TTC549 (cell line): ENCODE measurements at regions not wholly inside any gene's neighbourhood (a gene's known extent, or its start where the extent isn't known, plus 50 kb on each side); places are given as distances from the start of the nearest gene placed in this dataset.
"Not testable (repeated sequence)": the region's sequence is repeated elsewhere in the genome, so short reads cannot be mapped to it uniquely, and the experiment has no call there.

Experiments
- FAIRE-seq: peaks from 2 replicates; lab custom pipeline; 2012; peaks lifted over from hg19 to GRCh38; lab: Jason Lieb, UNC

DNA sequence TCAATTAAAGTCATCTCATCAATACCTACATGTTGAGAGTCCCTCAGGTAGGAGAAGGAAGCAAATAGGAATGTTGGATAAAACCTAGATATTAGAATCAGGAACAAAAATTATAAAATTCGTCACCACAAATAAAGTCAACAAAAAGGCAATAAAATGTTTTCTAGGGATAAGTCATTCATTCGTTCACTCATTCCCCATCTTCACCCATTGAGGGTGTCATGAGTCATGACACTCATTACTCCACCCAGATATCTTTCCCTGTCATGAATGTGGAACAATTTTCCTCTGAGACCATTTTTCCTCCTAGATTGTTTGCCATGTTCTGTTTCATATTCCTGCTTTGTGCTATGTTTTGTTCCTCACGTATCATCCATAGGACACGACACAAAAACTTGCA, 50.9 kb upstream of the OLIG3 start:
- FAIRE-seq, result no peak

DNA sequence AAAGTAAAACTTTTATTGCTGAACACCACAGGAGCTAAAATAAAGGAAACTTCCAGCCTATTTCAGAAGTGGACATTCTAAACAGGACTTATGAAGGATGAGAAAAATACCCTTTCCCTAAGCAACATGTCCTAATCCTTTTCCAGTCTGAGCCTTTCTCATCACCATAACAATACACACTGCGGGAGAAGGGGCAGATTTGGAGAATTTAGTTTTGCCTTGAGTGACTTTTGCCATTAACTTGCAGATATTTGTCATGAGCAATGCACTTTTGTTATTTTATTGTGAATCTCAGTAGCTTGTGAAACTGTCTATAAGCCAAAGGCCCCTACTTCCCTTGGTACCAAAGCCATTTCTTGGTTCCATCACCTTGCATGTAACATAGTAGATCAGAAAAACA, 53.0 kb upstream of the OLIG3 start:
- no peak for FAIRE-seq

DNA sequence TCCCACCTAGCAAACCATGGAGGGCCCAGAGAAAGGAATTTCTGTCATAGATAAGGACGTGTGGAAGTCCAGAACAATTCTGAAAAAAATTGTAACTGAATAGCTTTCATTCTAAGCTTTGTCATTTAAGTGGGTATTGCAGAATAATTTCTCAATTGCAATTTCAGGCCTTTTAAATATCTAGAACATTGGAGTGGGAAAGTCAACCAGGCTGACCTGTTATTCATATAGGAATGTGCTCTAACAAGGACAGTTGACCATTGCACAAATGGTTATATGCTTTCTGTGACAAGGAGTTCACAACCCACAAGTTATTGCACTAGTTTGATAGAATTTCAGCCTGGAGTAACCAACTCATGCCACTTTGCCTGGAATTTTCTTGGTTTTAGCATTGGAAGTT, 53.4 kb upstream of the OLIG3 start:
- no peak for FAIRE-seq

DNA sequence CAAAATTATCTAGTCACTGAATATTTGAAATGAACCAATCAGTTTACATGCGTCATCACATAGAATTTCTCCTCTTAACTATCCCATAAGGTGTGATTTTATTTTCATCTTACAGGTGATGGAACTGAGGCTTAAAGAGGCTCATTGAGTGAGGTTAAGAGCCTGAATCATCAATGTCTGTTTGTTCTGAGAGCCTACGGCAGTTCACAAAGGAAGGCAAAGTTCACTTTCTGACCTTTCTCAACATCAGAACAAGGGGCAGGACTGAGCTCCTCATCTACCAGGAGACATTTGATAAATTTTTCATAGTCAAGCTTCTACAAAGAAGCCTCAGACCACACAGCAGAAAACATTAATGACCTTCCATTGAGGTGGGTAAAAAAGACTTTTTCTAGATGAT, 54.9 kb upstream of the OLIG3 start:
- no peak for FAIRE-seq

DNA sequence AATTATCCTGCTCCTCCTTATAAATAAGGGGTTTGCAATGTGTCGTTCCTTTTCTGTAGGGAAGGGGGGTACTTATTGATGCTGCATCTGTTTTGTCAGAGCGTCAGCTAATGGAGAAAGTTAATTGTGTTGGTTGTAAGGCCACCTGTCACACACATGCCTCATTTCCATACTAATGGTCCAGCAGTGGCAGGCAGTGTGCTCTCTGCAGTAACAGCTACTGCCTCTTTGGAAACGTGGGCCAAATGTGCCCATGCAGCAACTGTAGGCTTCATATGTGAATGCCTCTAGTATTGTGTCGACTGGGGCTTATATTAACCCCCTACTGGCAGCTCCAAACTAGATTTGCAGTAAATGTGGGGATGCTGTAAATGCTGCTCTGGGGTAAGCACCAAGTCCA, 56.3 kb upstream of the OLIG3 start:
- FAIRE-seq, result no peak

DNA sequence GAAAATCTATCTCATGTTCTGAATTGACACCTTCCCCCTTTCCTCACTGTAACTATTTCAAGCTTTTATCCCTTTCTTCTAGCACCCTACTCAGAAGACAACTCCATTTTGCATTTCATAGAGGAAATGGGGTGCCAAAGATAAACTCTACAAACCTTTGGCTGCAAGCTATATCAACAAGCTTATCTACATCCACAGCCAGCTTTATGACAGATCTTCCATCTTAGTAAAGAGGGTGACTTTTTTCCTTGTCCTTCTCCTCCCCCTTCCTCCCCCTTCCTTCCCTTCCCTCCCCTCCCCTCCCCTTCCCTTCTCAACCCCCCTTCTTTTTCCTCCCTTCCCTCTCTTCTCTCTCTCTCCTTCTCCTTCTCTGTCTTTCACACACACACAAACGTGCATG, 58.0 kb upstream of the OLIG3 start:
- no peak for FAIRE-seq

DNA sequence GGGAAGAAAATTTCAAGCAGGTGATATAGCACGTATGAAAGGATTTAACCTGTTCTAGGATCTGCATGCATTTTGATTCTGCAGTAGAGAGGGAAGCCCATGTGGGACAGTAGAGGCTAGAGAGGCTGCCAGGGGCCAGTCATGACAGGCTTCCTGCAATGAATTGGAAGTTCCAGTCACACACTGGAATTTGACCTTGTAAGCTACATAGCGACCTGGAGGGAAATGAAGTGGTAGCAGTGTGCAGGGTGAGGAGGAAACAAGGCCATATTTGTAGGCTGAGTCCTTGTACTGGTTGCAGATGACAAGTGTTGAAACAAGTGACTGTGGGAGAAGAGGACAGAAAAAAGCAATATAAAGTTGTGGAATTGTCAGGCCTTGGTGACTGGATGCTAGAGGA, 58.6 kb upstream of the OLIG3 start:
- no peak for FAIRE-seq

DNA sequence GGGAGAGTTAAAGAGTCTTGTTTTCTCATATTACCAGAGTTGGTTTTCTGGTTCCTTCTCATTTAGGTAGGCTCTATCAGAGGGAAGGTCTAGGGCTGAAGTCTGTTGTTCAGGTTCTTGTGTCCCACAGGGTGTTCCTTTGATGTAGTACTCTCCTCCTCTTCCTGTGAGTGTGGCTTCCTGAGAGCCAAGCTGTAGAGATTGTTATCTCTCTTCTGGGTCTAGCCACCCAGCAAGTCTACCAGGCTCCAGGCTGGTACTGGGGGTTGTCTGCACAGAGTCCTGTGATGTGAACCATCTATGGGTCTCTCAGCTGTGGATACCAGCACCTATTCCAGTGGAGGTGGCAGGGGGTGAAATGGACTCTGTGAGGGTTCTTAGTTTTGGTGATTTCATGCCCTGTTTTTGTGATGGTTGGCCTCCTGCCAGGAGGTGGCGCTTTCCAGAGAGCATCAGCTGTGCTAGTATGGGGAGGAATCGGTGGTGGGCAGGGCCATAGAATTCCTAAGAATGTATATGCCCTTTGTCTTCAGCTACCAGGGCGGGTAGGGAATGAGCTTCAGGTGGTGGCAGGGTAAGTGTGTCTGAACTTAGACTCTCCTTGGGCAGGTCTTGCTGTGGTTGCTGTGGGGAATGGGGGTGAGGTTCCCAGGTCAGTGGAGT, 65.5 kb upstream of the OLIG3 start:
- FAIRE-seq, result not testable (repeated sequence)

DNA sequence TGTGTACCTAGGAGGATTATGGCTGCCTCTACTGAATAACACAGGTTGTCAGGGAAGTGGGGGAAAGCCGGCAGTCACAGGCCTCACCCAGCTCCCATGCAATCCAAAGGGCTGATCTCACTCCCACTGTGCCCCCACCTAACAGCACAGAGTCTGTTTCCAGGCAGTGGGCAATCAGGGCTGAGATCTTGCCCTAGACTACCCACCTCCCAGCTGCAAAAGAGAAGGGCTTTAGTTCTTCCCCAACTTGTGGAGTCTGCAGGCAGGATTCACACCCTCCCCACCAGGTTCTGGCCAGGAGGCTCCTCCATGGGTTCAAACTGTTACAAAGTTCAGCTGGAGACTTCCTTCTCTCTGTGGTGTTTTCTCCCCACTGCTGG, 66.0 kb upstream of the OLIG3 start:
- FAIRE-seq, result no peak

DNA sequence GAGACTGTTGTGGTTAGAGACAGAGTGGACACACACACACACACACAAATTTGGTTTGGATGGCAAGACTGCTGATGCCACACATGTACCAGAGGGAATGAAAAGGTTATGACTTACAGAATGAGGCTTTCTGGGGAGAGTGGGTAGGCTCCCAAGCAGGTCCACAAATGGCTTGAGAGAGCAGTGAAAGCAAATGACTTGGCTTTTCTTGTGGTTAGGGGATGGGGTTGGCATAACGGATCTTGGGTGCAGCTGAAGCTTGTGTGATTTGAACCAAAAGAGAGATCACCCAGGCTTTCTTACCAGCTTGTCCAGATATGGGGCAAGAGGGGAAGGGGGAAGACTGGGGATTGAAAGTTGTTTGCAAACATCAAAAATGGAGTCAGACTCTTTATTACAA, 73.9 kb upstream of the OLIG3 start:
- no peak for FAIRE-seq

DNA sequence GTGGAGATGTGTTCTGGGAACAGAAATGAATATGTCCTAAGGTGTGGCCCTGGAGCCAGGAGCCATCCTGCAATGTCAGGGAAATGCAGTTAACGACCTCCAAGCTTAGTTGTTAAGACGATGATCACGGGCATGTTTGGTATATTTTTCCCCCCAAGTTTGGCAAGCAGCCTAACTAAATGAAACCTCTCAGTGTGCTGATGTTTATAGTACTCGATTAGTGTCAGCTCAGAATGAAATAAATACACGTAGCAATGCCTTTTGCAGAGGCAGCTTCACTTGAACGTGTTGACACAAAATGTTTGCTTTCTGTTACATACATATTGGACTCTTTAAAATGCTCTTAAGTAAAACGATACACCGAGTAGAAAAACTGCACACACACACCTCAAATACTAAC, 76.2 kb upstream of the OLIG3 start:
- no peak for FAIRE-seq

DNA sequence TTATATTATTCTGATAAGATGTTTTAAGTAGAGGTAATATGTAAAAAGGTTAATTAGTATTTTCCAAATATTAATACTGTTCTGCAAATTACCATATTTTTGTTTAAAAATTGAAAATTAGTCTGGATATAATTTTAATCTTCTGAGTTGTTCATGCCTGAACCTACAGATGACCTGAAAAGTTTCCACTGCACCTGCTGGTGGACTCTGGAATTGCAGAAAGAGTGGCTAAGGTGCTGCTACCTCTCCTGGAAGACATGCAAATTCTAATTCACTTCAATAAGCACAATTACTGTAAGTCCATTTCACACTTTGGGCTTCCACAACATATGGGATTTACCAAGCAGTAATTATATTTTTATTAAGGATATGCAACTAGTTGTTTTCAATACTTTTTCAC, 77.7 kb upstream of the OLIG3 start:
- no peak for FAIRE-seq

DNA sequence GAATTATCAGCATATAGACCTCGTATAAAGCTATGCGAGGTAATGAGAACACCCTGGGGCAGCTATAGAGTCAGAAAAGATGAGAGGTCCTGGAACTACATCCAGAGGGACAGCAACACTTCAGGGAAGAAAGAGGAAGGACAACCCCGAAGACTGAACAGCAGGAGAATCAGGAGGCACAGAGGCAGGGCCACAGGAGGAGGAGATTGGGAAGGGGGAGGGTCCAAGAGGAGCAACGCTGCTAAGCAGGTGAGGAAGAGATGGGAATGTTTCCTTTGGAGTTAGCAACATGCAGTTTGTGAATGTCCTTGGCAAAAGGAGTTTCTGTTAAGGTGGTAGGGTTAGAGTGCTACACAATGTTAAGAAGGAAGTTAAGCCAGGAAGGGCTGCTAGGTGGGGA, 79.5 kb upstream of the OLIG3 start:
- no peak for FAIRE-seq

DNA sequence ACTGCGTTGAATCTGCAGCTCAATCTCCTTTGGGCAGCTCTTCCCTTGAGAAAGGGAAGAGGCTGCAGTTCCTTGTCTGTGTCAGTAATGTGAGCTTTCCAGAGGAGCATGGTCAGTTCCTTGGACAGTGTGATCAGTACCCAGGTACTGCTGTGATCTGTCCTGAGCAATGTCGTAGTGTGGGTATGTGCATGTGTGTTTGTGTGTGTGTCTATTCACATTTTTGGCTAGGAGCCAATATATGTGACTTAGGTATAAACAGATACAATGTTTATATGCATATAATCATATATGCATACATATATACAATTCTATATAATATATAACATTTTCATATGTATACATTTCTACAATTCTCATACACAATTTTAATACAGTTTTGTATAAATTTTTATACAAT, 85.4 kb upstream of the OLIG3 start:
- peak; percentile 26 for FAIRE-seq

DNA sequence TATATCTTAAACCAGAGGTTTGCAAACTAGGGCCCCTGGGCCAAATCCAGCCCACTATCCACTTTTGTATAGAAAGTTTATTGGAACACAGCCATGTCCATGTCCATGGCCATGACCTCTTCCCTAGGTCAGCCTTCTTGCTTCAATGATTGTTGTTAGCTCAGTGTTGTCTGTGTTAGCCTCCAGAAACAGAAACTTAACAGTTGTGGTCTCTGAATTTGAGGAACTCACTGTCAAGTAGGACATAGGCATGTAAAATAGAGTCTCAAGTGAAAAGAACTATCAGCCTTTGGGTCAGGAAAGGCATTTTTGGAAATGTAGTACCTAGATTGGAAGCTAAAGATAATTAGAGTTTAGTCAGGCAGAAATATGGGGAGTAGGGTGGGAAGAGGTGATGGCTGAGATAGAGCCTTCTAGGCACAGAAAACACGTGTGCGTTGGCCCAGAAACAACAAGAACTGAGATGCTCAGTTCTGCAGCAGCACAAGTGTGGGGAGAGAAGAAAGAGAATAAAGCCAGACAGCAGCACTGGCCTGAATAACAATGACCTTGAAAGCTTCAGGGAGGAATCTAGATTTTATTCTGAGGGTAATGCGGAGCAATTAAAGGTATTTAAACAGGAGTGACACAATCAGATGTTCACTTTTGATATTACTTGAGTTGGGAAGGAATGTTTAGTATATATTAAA, 87.0 kb upstream of the OLIG3 start:
- no peak for FAIRE-seq

DNA sequence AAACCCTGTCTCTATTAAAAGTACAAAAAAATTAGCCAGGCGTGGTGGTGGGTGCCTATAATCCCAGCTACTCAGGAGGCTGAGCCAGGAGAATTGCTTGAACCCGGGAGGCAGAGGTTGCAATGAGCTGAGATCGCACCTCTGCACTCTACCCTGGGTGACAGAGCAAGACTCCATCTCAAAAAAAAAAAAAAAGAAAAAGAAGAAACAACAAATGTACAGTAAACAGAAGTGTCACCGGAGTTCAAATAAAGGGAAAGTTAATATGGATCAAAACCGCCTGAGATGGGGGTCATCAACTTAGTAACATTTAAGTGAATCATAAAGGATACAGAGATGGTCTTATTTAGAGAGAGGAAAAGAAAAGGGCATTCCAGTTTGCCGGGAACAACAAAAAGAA, 89.3 kb upstream of the OLIG3 start:
- FAIRE-seq, result not testable (repeated sequence)

DNA sequence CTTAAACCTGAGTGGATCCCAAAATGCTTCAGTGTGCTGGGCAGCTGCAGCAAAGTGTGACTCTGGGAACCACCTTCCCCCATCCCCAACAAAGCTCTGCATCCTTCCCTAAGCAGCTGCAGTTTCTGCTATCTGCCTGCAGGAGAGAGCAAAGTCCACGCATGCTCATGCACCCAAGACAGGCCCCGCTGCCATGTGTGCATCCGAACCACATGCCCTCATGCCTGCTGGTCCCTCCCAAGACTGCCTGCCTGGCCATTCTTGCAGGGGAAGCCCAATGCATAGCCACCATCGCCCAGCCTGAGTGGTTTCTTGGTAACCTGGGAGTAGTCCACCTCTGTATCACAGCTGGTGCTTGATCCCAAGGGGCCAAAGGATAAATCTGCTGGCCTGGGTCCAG, 94.3 kb upstream of the OLIG3 start:
- no peak for FAIRE-seq

DNA sequence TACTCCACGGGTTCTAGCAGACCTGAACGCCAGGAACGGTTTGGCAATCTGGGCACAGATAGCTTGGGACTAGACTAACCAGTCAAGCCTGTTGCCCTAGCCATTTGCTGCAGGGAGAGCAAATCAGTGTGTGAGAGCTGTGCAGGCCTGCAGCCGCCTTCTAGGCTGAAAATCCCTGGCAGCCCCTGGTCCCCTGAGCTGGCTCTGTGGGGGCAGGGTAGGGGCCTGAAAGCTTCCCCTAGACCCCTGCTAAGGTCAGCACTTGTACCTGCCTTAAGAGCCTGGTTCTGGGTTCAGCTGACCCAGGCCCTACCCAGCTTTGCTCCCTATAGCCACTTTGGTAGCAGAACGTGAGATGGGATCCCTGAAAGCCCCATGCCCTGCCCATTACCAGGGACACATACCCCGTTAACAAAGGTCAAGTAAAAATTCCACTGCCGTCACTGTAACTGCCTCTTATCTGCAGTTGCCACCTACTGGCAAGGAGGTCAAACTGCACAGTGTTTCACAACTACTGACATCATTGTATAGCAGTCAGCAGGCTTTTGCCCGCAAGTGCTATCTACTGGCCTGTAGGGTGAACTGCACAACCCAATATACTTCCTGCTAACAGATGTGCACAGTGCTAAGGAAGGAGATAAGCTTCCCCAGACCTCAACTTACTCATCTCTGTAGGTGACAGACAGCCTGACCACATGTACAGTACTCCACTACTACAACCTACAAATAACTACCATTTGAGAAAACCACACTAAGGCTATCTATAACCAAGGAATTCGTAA, 95.1 kb upstream of the OLIG3 start:
- peak; percentile 41 for FAIRE-seq

DNA sequence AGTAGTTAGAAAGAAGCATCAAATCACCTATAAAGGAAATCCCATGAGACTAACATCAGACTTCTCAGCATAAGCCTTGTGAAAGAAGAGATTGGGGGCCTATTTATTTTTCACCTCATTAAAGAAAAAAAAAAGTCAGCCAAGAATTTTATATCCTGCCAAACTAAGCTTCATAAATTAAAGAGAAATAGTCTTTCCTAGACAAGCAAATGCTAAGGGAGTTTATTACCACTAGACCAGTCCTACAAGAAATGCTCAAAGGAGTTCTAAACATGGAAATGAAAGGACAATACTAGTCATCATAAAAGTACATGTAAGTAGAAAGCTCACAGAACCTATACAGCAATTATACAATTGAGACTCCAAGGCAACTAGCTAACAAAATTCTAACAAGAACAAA, 96.5 kb upstream of the OLIG3 start:
- FAIRE-seq, result no peak

DNA sequence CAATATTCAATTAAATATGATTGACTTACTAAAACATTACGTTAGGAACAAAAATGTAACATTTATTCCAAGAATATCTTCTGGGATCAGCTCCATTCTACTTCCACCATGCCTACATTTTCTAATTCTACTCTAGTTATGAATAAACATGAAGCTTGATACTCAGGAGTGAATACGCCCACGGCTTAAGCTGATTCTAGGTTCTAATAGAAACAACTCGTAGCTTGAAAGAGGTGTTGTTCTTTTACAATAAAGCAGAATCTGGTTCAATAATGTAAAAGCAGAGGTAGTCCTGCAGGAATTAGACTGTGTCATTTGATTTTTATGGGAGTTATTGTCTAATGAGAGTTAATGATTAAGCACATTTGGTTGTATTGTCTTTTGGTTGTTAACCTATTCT, 107.3 kb upstream of the OLIG3 start:
- FAIRE-seq, result no peak

DNA sequence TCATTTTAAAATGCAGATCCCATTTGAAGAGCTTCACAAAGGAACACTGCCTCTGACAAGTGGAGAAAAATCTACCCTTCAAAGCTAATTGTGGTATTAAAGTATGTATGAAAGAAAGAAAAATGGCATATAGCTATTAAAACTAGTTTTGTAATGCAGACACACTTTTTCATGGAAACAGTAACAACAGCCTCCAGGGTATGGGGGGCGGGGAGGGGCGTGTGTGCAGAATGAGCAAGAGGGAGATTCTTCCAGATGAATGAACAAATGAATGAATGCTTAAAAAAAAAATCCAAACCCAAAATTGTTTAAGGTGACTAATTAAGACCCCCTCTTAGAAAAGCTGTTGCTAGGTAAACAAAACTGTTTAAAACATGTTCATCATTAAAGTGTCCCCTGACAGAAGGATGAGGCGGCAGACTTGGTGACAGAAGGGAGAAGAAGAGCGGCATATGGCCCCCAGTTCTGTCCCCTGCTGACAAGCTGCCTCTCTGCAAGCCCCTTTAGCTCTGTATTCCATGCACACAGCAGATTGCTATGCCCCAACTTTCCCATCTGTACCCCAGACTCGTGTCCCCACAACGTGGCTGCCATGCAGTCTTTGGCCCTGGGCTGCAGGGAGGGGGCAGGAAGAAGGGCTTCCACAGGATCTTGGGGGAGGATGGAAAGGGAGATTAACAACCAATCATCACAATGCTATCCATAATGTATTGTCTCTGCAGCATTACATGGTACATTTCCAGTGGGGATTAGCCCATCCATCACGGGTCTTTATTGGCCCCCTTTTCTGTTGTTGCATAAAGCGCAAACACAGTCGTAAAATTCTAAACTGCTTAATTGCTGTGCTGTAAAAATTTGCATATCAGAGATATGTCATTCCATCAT, 108.4 kb upstream of the OLIG3 start:
- FAIRE-seq, result no peak

DNA sequence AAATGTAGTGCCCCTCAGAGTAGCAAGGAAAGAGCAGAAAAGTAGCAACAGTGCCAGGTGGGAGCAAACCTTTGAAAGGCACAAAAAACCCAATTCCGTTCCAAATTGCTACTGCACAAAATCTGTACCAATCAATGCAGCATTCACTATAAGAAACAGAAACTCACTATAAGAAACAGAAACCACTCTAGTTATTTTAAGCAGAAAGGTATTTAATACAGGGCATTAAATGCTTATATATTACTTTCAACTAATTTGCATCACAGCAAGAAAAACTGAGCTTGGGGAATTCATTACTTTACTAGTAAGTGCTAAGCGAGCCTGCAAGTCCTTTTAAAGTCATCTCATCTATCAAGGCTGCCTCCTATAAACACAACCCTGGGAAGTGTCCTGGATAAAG, 116.5 kb upstream of the OLIG3 start:
- FAIRE-seq, result no peak

DNA sequence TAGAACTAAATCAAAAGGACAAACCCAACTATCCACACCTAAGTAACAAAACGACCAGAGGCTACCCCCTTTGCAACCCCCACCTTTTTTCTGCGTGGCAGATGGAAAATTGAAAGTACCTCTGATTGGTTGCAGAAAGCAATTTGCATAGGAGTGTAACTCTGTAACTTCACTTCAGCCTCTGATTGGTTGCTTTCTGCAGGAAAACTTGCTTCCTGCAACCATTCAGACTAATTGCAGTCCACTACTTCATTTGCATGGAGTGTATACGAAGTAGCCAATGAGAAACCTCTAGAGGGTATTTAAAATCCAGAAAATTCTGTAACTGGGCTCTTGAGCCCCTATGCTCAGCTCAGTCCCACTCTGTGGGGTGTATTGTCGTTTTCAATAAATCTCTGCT, 129.1 kb upstream of the OLIG3 start:
- FAIRE-seq, result no peak
